HEK293 (cell line): ENCODE measurements at regions not wholly inside any gene's neighbourhood (a gene's known extent, or its start where the extent isn't known, plus 50 kb on each side); places are given as distances from the start of the nearest gene placed in this dataset.

ENCODE experiments used
- ZBTB1 ChIP-seq: fragments of 450-650 bp; formaldehyde crosslinking; IDR thresholded peaks from 2 replicates; pipeline ENCODE4 v1.5.1; 2016; ENCODE audit warnings: missing biosample characterization, missing genetic modification characterization
- ZNF670 ChIP-seq: fragments of 450-650 bp; formaldehyde crosslinking; IDR thresholded peaks from 2 replicates; pipeline ENCODE4 v1.5.1; 2016; ENCODE audit warnings: missing biosample characterization, missing genetic modification characterization, low read depth
- ZSCAN30 ChIP-seq: fragments of 450-650 bp; IDR thresholded peaks from 2 replicates; pipeline ENCODE4 v1.5.1; 2018; ENCODE audit warnings: missing biosample characterization, mild to moderate bottlenecking, missing genetic modification characterization, moderate library complexity
- TF ChIP-seq, protein P1 (sequence below): fragments of 450-650 bp; formaldehyde crosslinking; IDR thresholded peaks from 2 replicates; pipeline ENCODE4 v1.5.1; 2016; ENCODE audit warnings: missing biosample characterization, missing genetic modification characterization
- TF ChIP-seq, protein P2 (sequence below): fragments of 450-650 bp; formaldehyde crosslinking; IDR thresholded peaks from 2 replicates; pipeline ENCODE4 v1.5.1; 2016; ENCODE audit warnings: missing biosample characterization, missing genetic modification characterization

DNA sequence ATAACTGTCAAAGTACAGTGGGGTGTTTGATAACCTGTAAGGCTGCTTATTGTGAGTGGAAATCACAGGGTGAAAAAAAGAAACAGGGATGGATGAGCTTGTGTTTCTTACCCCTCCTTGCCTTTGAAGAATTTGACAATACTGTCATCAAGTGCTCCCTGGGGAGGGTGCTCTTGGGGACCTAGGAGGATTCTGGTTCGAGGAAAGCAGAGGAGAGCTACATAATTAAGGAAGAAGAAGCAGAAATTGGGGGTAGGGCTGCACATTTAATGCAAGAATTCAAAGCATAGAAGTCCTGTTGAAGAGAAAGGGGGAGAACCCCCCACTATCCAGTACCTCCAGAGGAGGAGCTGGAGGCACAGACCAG is 208.1 kb upstream of the PHYHIPL start:
- TF ChIP-seq, protein P1, sequence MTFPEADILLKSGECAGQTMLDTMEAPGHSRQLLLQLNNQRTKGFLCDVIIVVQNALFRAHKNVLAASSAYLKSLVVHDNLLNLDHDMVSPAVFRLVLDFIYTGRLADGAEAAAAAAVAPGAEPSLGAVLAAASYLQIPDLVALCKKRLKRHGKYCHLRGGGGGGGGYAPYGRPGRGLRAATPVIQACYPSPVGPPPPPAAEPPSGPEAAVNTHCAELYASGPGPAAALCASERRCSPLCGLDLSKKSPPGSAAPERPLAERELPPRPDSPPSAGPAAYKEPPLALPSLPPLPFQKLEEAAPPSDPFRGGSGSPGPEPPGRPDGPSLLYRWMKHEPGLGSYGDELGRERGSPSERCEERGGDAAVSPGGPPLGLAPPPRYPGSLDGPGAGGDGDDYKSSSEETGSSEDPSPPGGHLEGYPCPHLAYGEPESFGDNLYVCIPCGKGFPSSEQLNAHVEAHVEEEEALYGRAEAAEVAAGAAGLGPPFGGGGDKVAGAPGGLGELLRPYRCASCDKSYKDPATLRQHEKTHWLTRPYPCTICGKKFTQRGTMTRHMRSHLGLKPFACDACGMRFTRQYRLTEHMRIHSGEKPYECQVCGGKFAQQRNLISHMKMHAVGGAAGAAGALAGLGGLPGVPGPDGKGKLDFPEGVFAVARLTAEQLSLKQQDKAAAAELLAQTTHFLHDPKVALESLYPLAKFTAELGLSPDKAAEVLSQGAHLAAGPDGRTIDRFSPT (tag by site-specific recombination), result no peak
- TF ChIP-seq, protein P2, sequence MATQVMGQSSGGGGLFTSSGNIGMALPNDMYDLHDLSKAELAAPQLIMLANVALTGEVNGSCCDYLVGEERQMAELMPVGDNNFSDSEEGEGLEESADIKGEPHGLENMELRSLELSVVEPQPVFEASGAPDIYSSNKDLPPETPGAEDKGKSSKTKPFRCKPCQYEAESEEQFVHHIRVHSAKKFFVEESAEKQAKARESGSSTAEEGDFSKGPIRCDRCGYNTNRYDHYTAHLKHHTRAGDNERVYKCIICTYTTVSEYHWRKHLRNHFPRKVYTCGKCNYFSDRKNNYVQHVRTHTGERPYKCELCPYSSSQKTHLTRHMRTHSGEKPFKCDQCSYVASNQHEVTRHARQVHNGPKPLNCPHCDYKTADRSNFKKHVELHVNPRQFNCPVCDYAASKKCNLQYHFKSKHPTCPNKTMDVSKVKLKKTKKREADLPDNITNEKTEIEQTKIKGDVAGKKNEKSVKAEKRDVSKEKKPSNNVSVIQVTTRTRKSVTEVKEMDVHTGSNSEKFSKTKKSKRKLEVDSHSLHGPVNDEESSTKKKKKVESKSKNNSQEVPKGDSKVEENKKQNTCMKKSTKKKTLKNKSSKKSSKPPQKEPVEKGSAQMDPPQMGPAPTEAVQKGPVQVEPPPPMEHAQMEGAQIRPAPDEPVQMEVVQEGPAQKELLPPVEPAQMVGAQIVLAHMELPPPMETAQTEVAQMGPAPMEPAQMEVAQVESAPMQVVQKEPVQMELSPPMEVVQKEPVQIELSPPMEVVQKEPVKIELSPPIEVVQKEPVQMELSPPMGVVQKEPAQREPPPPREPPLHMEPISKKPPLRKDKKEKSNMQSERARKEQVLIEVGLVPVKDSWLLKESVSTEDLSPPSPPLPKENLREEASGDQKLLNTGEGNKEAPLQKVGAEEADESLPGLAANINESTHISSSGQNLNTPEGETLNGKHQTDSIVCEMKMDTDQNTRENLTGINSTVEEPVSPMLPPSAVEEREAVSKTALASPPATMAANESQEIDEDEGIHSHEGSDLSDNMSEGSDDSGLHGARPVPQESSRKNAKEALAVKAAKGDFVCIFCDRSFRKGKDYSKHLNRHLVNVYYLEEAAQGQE, result no peak
- TF ChIP-seq ZBTB1 (tag by site-specific recombination), result no peak
- TF ChIP-seq ZSCAN30 (tag by site-specific recombination), result no peak
- TF ChIP-seq ZNF670 (tag by site-specific recombination), result no peak
